ENCODE measurements at regions not wholly inside any gene's neighbourhood (a gene's known extent, or its start where the extent isn't known, plus 50 kb on each side); places are given as distances from the start of the nearest gene placed in this dataset.
A peak's percentile ranks its signal among the peaks of the same experiment; 100 is the strongest.

- H3K4me2 ChIP-seq (ENCODE audit: low read length), result no peak overlapping the region
- no peak for FAIRE-seq
- H3K9me3 ChIP-seq (ENCODE audit: insufficient read depth, low read depth, low read length), result no peaks in the 10 kb centered on the region
- H3K79me2 ChIP-seq (ENCODE audit: insufficient read depth, low read length), result no peaks in the 10 kb centered on the region
- H4K20me1 ChIP-seq (ENCODE audit: insufficient read depth, low read length), result no peaks in the 10 kb centered on the region
- H3K4me1 ChIP-seq (ENCODE audit: insufficient read depth, low read length), result no peaks in the 10 kb centered on the region
- H3K36me3 ChIP-seq (ENCODE audit: insufficient read depth, low read length), result no peaks in the 10 kb centered on the region
- Mint-ChIP-seq H3K4me3 (ENCODE audit: unreplicated experiment) (no peak overlapping the region), H3K36me3 (ENCODE audit: low read depth, unreplicated experiment) (no peaks in the 10 kb centered on the region), H3K4me1 (ENCODE audit: low read depth, unreplicated experiment) (peaks cover 2% of the 10 kb centered on the region), H3K27ac (ENCODE audit: unreplicated experiment) (no peak overlapping the region), H3K27me3 (ENCODE audit: low read depth, unreplicated experiment) (peaks cover 3% of the 10 kb centered on the region), H3K9me3 (ENCODE audit: unreplicated experiment) (no peaks in the 10 kb centered on the region)
- no peak overlapping the region for H3K4me3 ChIP-seq (ENCODE audit: insufficient read depth, low read depth, low read length)
- TF ChIP-seq, protein P1, sequence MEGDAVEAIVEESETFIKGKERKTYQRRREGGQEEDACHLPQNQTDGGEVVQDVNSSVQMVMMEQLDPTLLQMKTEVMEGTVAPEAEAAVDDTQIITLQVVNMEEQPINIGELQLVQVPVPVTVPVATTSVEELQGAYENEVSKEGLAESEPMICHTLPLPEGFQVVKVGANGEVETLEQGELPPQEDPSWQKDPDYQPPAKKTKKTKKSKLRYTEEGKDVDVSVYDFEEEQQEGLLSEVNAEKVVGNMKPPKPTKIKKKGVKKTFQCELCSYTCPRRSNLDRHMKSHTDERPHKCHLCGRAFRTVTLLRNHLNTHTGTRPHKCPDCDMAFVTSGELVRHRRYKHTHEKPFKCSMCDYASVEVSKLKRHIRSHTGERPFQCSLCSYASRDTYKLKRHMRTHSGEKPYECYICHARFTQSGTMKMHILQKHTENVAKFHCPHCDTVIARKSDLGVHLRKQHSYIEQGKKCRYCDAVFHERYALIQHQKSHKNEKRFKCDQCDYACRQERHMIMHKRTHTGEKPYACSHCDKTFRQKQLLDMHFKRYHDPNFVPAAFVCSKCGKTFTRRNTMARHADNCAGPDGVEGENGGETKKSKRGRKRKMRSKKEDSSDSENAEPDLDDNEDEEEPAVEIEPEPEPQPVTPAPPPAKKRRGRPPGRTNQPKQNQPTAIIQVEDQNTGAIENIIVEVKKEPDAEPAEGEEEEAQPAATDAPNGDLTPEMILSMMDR (IDR thresholded peaks at IDR 0.05; ENCODE audit: insufficient read depth, low read depth, low read length), result no peak
- no peak for TF ChIP-seq EZH2 (IDR thresholded peaks at IDR 0.05; ENCODE audit: insufficient read depth, low read length)
- no peak overlapping the region for H3K9ac ChIP-seq (ENCODE audit: low read length)
- no peaks in the 10 kb centered on the region for H3K27me3 ChIP-seq (ENCODE audit: insufficient read depth, low read length)
- DNase-seq (ENCODE audit: low read depth), result no peak
- no peak overlapping the region for H3K27ac ChIP-seq (ENCODE audit: low read depth, low read length)
- no peak overlapping the region for H2AFZ ChIP-seq (ENCODE audit: low read depth, low read length)
These were observed 541.6 kb downstream of the SLC4A3 start for GRCh38 chr2:220168891-220169546.

GRCh38 chr2:220174826-220175225 is 547.4 kb downstream of the SLC4A3 start:
- FAIRE-seq (no peak), DNase-seq (ENCODE audit: low read depth) (no peak)
- Mint-ChIP-seq H3K36me3 (ENCODE audit: low read depth, unreplicated experiment) (no peaks in the 10 kb centered on the region), H3K4me3 (ENCODE audit: unreplicated experiment) (no peak overlapping the region), H3K27me3 (ENCODE audit: low read depth, unreplicated experiment) (peaks cover 6% of the 10 kb centered on the region), H3K27ac (ENCODE audit: unreplicated experiment) (no peak overlapping the region), H3K4me1 (ENCODE audit: low read depth, unreplicated experiment) (peaks cover 2% of the 10 kb centered on the region), H3K9me3 (ENCODE audit: unreplicated experiment) (no peaks in the 10 kb centered on the region)
- Histone ChIP-seq H3K79me2 (ENCODE audit: insufficient read depth, low read length) (no peaks in the 10 kb centered on the region), H3K4me3 (ENCODE audit: insufficient read depth, low read depth, low read length) (no peak overlapping the region), H3K9me3 (ENCODE audit: insufficient read depth, low read depth, low read length) (no peaks in the 10 kb centered on the region), H3K4me2 (ENCODE audit: low read length) (no peak overlapping the region), H3K9ac (ENCODE audit: low read length) (no peak overlapping the region), H3K4me1 (ENCODE audit: insufficient read depth, low read length) (no peaks in the 10 kb centered on the region), H3K27me3 (ENCODE audit: insufficient read depth, low read length) (no peaks in the 10 kb centered on the region), H4K20me1 (ENCODE audit: insufficient read depth, low read length) (no peaks in the 10 kb centered on the region), H2AFZ (ENCODE audit: low read depth, low read length) (no peak overlapping the region), H3K36me3 (ENCODE audit: insufficient read depth, low read length) (no peaks in the 10 kb centered on the region), H3K27ac (ENCODE audit: low read depth, low read length) (no peak overlapping the region)
- TF ChIP-seq EZH2 (IDR thresholded peaks at IDR 0.05; ENCODE audit: insufficient read depth, low read length), result no peak
- TF ChIP-seq, protein P1 (IDR thresholded peaks at IDR 0.05; ENCODE audit: insufficient read depth, low read depth, low read length), result no peak

GRCh38 chr2:220175967-220176366 is 548.5 kb downstream of the SLC4A3 start:
- peaks cover 2% of the 10 kb centered on the region for H3K4me1 Mint-ChIP-seq (ENCODE audit: low read depth, unreplicated experiment)
- no peak for FAIRE-seq

More at GRCh38 chr2:220175967-220176366, 548.5 kb downstream of the SLC4A3 start:
- Mint-ChIP-seq H3K27me3 (ENCODE audit: low read depth, unreplicated experiment) (peaks cover 6% of the 10 kb centered on the region), H3K4me3 (ENCODE audit: unreplicated experiment) (no peak overlapping the region), H3K9me3 (ENCODE audit: unreplicated experiment) (no peaks in the 10 kb centered on the region), H3K27ac (ENCODE audit: unreplicated experiment) (no peak overlapping the region), H3K36me3 (ENCODE audit: low read depth, unreplicated experiment) (no peaks in the 10 kb centered on the region)
- Histone ChIP-seq H3K4me1 (ENCODE audit: insufficient read depth, low read length) (no peaks in the 10 kb centered on the region), H3K36me3 (ENCODE audit: insufficient read depth, low read length) (no peaks in the 10 kb centered on the region), H3K4me3 (ENCODE audit: insufficient read depth, low read depth, low read length) (no peak overlapping the region), H3K27me3 (ENCODE audit: insufficient read depth, low read length) (no peaks in the 10 kb centered on the region), H3K79me2 (ENCODE audit: insufficient read depth, low read length) (no peaks in the 10 kb centered on the region), H4K20me1 (ENCODE audit: insufficient read depth, low read length) (no peaks in the 10 kb centered on the region), H2AFZ (ENCODE audit: low read depth, low read length) (no peak overlapping the region), H3K9ac (ENCODE audit: low read length) (no peak overlapping the region), H3K9me3 (ENCODE audit: insufficient read depth, low read depth, low read length) (no peaks in the 10 kb centered on the region), H3K4me2 (ENCODE audit: low read length) (no peak overlapping the region), H3K27ac (ENCODE audit: low read depth, low read length) (no peak overlapping the region)
- DNase-seq (ENCODE audit: low read depth), result peak; percentile 8
- no peak for TF ChIP-seq EZH2 (IDR thresholded peaks at IDR 0.05; ENCODE audit: insufficient read depth, low read length)
- TF ChIP-seq, protein P1 (IDR thresholded peaks at IDR 0.05; ENCODE audit: insufficient read depth, low read depth, low read length), result no peak
